ENCODE measurements at regions not wholly inside any gene's neighbourhood (a gene's known extent, or its start where the extent isn't known, plus 50 kb on each side); places are given as distances from the start of the nearest gene placed in this dataset.
"Not testable (repeated sequence)": the region's sequence is repeated elsewhere in the genome, so short reads cannot be mapped to it uniquely, and the experiment has no call there.

- ChIA-PET CTCF (interaction anchor here (1.4 kb wide), 1 partner anchor 13 kb away, joined by 5 read pairs; no protein-coding TSS in a partner anchor), POLR2A (interaction anchor here (0.6 kb wide), 1 partner anchor 160 kb away, joined by 3 read pairs; no protein-coding TSS in a partner anchor)
- H3K4me1 ChIP-seq (ENCODE audit: control extremely low read depth in 1 of 4, control insufficient read depth in 4 of 4, insufficient read depth in 4 of 4, low read length in 3 of 4) = peaks cover 0 to 3% (median 0%) of the 10 kb centered on the region in 4 experiments
- no peak overlapping the region for H3K4me3 ChIP-seq (ENCODE audit: control insufficient read depth in 1 of 7, extremely low read depth in 1 of 7, insufficient read depth in 4 of 7, low read depth in 2 of 7, low read length in 6 of 7)
- H3K27ac ChIP-seq (ENCODE audit: insufficient read depth in 1 of 2, low read depth in 1 of 2, low read length in 2 of 2, poor library complexity in 1 of 2, severe bottlenecking in 2 of 2) = no peak overlapping the region
- H3K9me3 ChIP-seq (ENCODE audit: control extremely low read depth in 1 of 5, control insufficient read depth in 4 of 5, insufficient read depth in 2 of 5, low read depth in 1 of 5, low read length in 4 of 5) = peaks cover 0 to 6% (median 0%) of the 10 kb centered on the region in 5 experiments
- no CpG with 5 or more reads among the region's 3 CpGs for WGBS (ENCODE audit: insufficient coverage)
- DNase-seq = no peak
- H3K36me3 ChIP-seq (ENCODE audit: control insufficient read depth in 4 of 4, insufficient read depth in 4 of 4, low read length in 3 of 4) = no peaks in the 10 kb centered on the region
- no peaks in the 10 kb centered on the region for H3K27me3 ChIP-seq (replicated peaks in 2 of 5; ENCODE audit: control insufficient read depth in 4 of 5, insufficient read depth in 5 of 5, low read length in 4 of 5)
Measured at GRCh38 chr3:8311321-8311720, 190.3 kb upstream of the LMCD1 start.

GRCh38 chr3:8312685-8313084 lies 188.9 kb upstream of the LMCD1 start:
- DNase-seq = no peak
- CTCF ChIA-PET = no interaction called here
- POLR2A ChIA-PET = no interaction called here
- no peak overlapping the region for H3K4me3 ChIP-seq (ENCODE audit: control insufficient read depth in 1 of 7, extremely low read depth in 1 of 7, insufficient read depth in 4 of 7, low read depth in 2 of 7, low read length in 6 of 7)
- no peaks in the 10 kb centered on the region for H3K4me1 ChIP-seq (ENCODE audit: control extremely low read depth in 1 of 4, control insufficient read depth in 4 of 4, insufficient read depth in 4 of 4, low read length in 3 of 4)
- H3K9me3 ChIP-seq (ENCODE audit: control extremely low read depth in 1 of 5, control insufficient read depth in 4 of 5, insufficient read depth in 2 of 5, low read depth in 1 of 5, low read length in 4 of 5) = peaks cover 0 to 6% (median 0%) of the 10 kb centered on the region in 5 experiments
- no peak overlapping the region for H3K27ac ChIP-seq (ENCODE audit: insufficient read depth in 1 of 2, low read depth in 1 of 2, low read length in 2 of 2, poor library complexity in 1 of 2, severe bottlenecking in 2 of 2)
- no peaks in the 10 kb centered on the region for H3K36me3 ChIP-seq (ENCODE audit: control insufficient read depth in 4 of 4, insufficient read depth in 4 of 4, low read length in 3 of 4)
- H3K27me3 ChIP-seq (replicated peaks in 2 of 5; ENCODE audit: control insufficient read depth in 4 of 5, insufficient read depth in 5 of 5, low read length in 4 of 5) = no peaks in the 10 kb centered on the region

- DNase-seq = no peak
- Histone ChIP-seq H3K9me3 (ENCODE audit: control extremely low read depth in 1 of 5, control insufficient read depth in 4 of 5, insufficient read depth in 2 of 5, low read depth in 1 of 5, low read length in 4 of 5) (peaks cover 0 to 2% (median 0%) of the 10 kb centered on the region in 5 experiments), H3K36me3 (ENCODE audit: control insufficient read depth in 4 of 4, insufficient read depth in 4 of 4, low read length in 3 of 4) (no peaks in the 10 kb centered on the region), H3K27ac (ENCODE audit: insufficient read depth in 1 of 2, low read depth in 1 of 2, low read length in 2 of 2, poor library complexity in 1 of 2, severe bottlenecking in 2 of 2) (no peak overlapping the region), H3K27me3 (replicated peaks in 2 of 5; ENCODE audit: control insufficient read depth in 4 of 5, insufficient read depth in 5 of 5, low read length in 4 of 5) (no peaks in the 10 kb centered on the region), H3K4me3 (ENCODE audit: control insufficient read depth in 1 of 7, extremely low read depth in 1 of 7, insufficient read depth in 4 of 7, low read depth in 2 of 7, low read length in 6 of 7) (no peak overlapping the region), H3K4me1 (ENCODE audit: control extremely low read depth in 1 of 4, control insufficient read depth in 4 of 4, insufficient read depth in 4 of 4, low read length in 3 of 4) (no peaks in the 10 kb centered on the region)
- POLR2A ChIA-PET = no interaction called here
- CTCF ChIA-PET = no interaction called here
- 91% methylated on average over 4 of the region's 5 CpGs for WGBS (ENCODE audit: insufficient coverage)
Measured at GRCh38 chr3:8313560-8314267, 187.9 kb upstream of the LMCD1 start.

DNA sequence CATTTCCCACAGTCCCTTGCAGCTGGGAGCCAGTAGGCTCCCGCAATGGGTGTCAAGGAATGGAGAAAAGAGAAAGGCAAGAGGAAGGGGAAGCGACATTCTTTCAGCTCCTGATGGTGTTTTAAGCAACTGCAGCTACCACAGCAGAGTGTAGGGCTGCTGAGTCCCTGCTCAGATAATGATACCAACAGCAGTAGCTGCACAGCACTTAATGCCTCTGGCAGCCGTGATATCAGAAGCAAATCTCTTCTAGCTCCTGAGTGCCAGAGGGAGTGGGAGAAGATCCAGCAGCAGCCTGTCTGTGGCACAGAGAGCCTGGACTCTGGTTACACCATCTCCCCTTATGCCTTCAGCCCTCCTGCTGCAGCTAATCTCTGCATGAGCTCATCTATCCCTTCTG lies 186.1 kb upstream of the LMCD1 start:
- POLR2A ChIA-PET = not testable (repeated sequence)

GRCh38 chr3:8317661-8318649 lies 183.7 kb upstream of the LMCD1 start:
- no peaks in the 10 kb centered on the region for H3K4me1 ChIP-seq (ENCODE audit: control extremely low read depth in 1 of 4, control insufficient read depth in 4 of 4, insufficient read depth in 4 of 4, low read length in 3 of 4)
- POLR2A ChIA-PET = interaction anchor here (0.6 kb wide), 1 partner anchor 16 kb away, joined by 4 read pairs; no protein-coding TSS in a partner anchor
- no peak overlapping the region for H3K27ac ChIP-seq (ENCODE audit: insufficient read depth in 1 of 2, low read depth in 1 of 2, low read length in 2 of 2, poor library complexity in 1 of 2, severe bottlenecking in 2 of 2)
- no peaks in the 10 kb centered on the region for H3K9me3 ChIP-seq (ENCODE audit: control extremely low read depth in 1 of 5, control insufficient read depth in 4 of 5, insufficient read depth in 2 of 5, low read depth in 1 of 5, low read length in 4 of 5)
- H3K36me3 ChIP-seq (ENCODE audit: control insufficient read depth in 4 of 4, insufficient read depth in 4 of 4, low read length in 3 of 4) = no peaks in the 10 kb centered on the region
- H3K27me3 ChIP-seq (replicated peaks in 2 of 5; ENCODE audit: control insufficient read depth in 4 of 5, insufficient read depth in 5 of 5, low read length in 4 of 5) = no peaks in the 10 kb centered on the region
- CTCF ChIA-PET = interaction anchor here (1.2 to 10.6 kb wide), 4 partner anchors 10 to 100 kb away, joined by 3 to 204 read pairs (median 5); no protein-coding TSS in a partner anchor
- WGBS (ENCODE audit: insufficient coverage) = 90% methylated on average over 3 of the region's 8 CpGs
- DNase-seq = no peak
- no peak overlapping the region for H3K4me3 ChIP-seq (ENCODE audit: control insufficient read depth in 1 of 7, extremely low read depth in 1 of 7, insufficient read depth in 4 of 7, low read depth in 2 of 7, low read length in 6 of 7)

More for the DNA sequence above, 186.1 kb upstream of the LMCD1 start:
- H3K27ac ChIP-seq (ENCODE audit: insufficient read depth in 1 of 2, low read depth in 1 of 2, low read length in 2 of 2, poor library complexity in 1 of 2, severe bottlenecking in 2 of 2); H3K9me3 ChIP-seq (ENCODE audit: control extremely low read depth in 1 of 5, control insufficient read depth in 4 of 5, insufficient read depth in 2 of 5, low read depth in 1 of 5, low read length in 4 of 5); DNase-seq; H3K4me1 ChIP-seq (ENCODE audit: control extremely low read depth in 1 of 4, control insufficient read depth in 4 of 4, insufficient read depth in 4 of 4, low read length in 3 of 4); H3K27me3 ChIP-seq (replicated peaks in 2 of 5; ENCODE audit: control insufficient read depth in 4 of 5, insufficient read depth in 5 of 5, low read length in 4 of 5); H3K36me3 ChIP-seq (ENCODE audit: control insufficient read depth in 4 of 4, insufficient read depth in 4 of 4, low read length in 3 of 4); H3K4me3 ChIP-seq (ENCODE audit: control insufficient read depth in 1 of 7, extremely low read depth in 1 of 7, insufficient read depth in 4 of 7, low read depth in 2 of 7, low read length in 6 of 7): not testable (repeated sequence)
- WGBS (ENCODE audit: insufficient coverage) = 93% methylated on average over 3 of the region's 3 CpGs
- CTCF ChIA-PET = interaction anchor here (0.9 kb wide), 1 partner anchor 9 kb away, joined by 4 read pairs; no protein-coding TSS in a partner anchor

DNA sequence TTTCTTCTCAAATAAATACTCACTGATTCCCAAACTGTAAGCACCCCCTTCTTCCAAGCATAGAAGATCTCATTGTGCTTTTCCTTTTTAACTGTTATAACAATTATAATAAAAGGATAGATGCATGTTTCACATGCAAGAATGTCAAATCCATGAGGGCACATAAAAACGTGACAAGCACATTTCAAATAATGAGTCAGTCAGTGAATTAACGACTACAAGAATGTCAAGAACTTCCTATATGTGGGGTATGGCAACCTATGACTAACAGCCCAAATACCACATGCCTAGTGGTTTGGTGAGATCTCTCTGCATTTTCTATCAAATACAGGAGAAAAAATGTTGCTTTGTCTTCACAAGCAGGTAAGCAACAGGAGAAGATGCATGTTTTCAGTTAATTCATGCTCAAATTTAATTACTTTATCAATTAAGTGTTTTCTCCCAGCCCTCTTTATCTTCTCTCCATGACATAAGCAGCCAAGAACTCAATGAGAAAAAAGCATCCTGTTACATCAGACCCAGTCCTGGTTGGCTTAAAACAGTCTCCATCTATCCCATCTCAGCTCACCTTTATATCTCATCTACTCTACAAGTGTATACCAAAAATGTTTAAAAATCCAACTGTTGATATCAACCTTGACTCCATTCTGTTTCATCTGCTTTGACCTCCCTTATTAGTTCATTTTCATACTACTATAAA lies 181.5 kb upstream of the LMCD1 start:
- POLR2A ChIA-PET = no interaction called here
- no peak overlapping the region for H3K27ac ChIP-seq (ENCODE audit: insufficient read depth in 1 of 2, low read depth in 1 of 2, low read length in 2 of 2, poor library complexity in 1 of 2, severe bottlenecking in 2 of 2)
- H3K4me3 ChIP-seq (ENCODE audit: control insufficient read depth in 1 of 7, extremely low read depth in 1 of 7, insufficient read depth in 4 of 7, low read depth in 2 of 7, low read length in 6 of 7) = no peak overlapping the region
- H3K9me3 ChIP-seq (ENCODE audit: control extremely low read depth in 1 of 5, control insufficient read depth in 4 of 5, insufficient read depth in 2 of 5, low read depth in 1 of 5, low read length in 4 of 5) = no peaks in the 10 kb centered on the region
- no CpG with 5 or more reads among the region's 2 CpGs for WGBS (ENCODE audit: insufficient coverage)
- CTCF ChIA-PET = interaction anchor here (1.1 to 10.6 kb wide), 6 partner anchors 10 to 96 kb away, joined by 3 to 204 read pairs (median 3); no protein-coding TSS in a partner anchor
- peak in 2 of 3 donors; percentile 60 to 72 for DNase-seq
- H3K36me3 ChIP-seq (ENCODE audit: control insufficient read depth in 4 of 4, insufficient read depth in 4 of 4, low read length in 3 of 4) = no peaks in the 10 kb centered on the region
- peaks cover 0 to 2% (median 0%) of the 10 kb centered on the region in 4 experiments for H3K4me1 ChIP-seq (ENCODE audit: control extremely low read depth in 1 of 4, control insufficient read depth in 4 of 4, insufficient read depth in 4 of 4, low read length in 3 of 4)
- H3K27me3 ChIP-seq (replicated peaks in 2 of 5; ENCODE audit: control insufficient read depth in 4 of 5, insufficient read depth in 5 of 5, low read length in 4 of 5) = no peaks in the 10 kb centered on the region
